ENCODE measurements at regions not wholly inside any gene's neighbourhood (a gene's known extent, or its start where the extent isn't known, plus 50 kb on each side); places are given as distances from the start of the nearest gene placed in this dataset.

GRCh38 chr5:29042152-29042551 lies 2003.8 kb upstream of the CDH9 start:
- TF ChIP-seq CEBPB (IDR thresholded peaks at IDR 0.05) (no peak), USF1 (IDR thresholded peaks at IDR 0.05) (no peak), YY1 (IDR thresholded peaks at IDR 0.05; ENCODE audit: low read depth) (no peak), EP300 (IDR thresholded peaks at IDR 0.05; ENCODE audit: borderline replicate concordance) (no peak), MAX (IDR thresholded peaks at IDR 0.05) (no peak), EGR1 (IDR thresholded peaks at IDR 0.05) (no peak), RAD21 (IDR thresholded peaks at IDR 0.05; ENCODE audit: low read depth) (no peak), TAF1 (IDR thresholded peaks at IDR 0.05; ENCODE audit: low read depth) (no peak), TCF12 (IDR thresholded peaks at IDR 0.05; ENCODE audit: low read depth) (no peak), ZBTB7A (IDR thresholded peaks at IDR 0.05; ENCODE audit: low read depth) (no peak), REST (IDR thresholded peaks at IDR 0.05; ENCODE audit: low read depth) (no peak), NFIC (IDR thresholded peaks at IDR 0.05) (no peak), CREB1 (IDR thresholded peaks at IDR 0.05; ENCODE audit: low read depth) (no peak), TEAD4 (IDR thresholded peaks at IDR 0.05) (no peak)

Data from Ishikawa (cell line).